ENCODE measurements at regions not wholly inside any gene's neighbourhood (a gene's known extent, or its start where the extent isn't known, plus 50 kb on each side); places are given as distances from the start of the nearest gene placed in this dataset.

DNA sequence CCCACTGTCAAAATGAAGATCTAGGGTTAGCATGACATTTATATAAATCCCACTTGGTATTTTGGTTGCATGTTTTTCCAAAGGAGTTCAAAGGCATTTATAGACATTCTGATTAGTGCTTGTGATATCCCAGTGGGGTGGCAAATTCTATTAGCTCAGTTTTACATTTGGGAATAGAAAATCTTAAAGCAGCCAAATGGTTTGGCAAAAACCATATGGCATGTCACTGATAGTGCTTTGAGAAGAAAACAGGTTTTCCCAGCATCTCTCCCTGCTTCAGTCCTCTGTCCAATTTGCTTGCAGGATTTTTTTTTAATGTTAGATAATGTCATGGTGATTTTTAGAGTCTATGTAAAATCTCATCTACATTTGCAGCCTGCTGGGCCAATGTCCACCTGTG lies 225.1 kb upstream of the DIO3 start:
- peak in 1 of 2 experiments; percentile 3 for DNase-seq

DNA sequence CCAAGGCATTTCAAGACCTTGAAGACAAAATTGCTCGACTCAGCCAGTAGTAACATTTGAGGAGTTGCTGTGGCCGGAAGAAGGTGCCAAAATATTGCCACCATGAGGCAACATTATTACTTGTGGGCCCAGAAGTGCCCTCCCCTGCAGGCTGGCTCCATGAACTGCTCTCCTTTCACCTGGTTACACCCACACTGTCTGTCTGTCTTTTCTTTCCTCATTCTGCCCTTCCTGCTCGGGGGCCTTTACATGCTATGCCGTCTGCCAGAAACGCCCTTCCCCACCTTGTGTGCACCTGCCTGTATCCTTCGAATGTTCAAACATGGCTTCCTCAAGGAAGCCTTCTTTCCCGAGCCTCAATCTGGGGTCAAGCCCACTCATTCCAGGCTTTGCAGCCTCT lies 224.2 kb upstream of the DIO3 start:
- DNase-seq, result no peak

GRCh38 chr14:101340556-101340955 lies 220.7 kb upstream of the DIO3 start:
- DNase-seq, result no peak

GRCh38 chr14:101347893-101348777 lies 213.2 kb upstream of the DIO3 start:
- no peak for DNase-seq

GRCh38 chr14:101349108-101349507 lies 212.2 kb upstream of the DIO3 start:
- no peak for DNase-seq

- no peak for DNase-seq
These were observed 211.3 kb upstream of the DIO3 start for GRCh38 chr14:101350021-101350420.

DNA sequence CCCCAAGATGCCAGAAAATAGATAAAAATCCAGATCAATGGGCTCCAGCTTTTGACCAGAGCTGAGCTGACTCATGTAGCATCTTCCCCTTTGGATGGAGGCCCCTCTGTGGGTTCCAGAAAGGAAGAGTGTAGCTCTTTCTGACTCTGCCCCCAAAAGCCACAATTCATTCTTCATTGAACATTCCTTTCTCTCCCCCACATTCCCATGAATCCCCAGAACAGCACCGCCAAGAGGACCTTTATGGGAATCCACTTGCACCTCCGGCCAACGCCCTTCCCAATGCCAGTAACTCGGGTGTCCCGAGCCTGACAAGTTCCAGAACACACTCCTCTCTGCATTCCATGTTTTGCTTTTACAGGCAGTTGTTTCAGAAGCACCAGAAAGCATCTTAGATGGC lies 210.6 kb upstream of the DIO3 start:
- DNase-seq, result no peak

DNA sequence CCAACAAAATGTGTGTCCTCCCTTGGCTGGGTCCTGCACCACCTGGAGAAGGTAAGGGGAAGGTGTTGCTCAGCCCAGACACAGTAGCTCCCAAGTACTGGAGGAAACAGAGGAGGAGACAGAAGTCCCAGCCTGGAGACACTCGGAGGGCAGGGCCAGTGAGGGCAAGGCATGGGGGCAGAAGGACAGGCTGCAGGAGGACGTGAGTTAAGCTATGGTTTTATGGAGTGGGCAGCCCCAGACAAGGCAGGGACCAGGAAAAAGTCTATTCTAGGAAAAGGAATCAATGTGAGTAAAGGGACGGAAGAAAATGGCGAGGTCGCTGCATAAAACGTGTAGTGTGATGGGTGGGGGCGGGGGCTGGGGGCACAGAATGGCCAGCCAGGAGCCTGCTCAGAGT lies 210.1 kb upstream of the DIO3 start:
- no peak for DNase-seq

- no peak for DNase-seq
These were observed 209.5 kb upstream of the DIO3 start for GRCh38 chr14:101351769-101352168.

GRCh38 chr14:101352567-101352966 lies 208.7 kb upstream of the DIO3 start:
- DNase-seq, result no peak

- DNase-seq, result no peak
These were observed 207.9 kb upstream of the DIO3 start for GRCh38 chr14:101353422-101353821.

DNA sequence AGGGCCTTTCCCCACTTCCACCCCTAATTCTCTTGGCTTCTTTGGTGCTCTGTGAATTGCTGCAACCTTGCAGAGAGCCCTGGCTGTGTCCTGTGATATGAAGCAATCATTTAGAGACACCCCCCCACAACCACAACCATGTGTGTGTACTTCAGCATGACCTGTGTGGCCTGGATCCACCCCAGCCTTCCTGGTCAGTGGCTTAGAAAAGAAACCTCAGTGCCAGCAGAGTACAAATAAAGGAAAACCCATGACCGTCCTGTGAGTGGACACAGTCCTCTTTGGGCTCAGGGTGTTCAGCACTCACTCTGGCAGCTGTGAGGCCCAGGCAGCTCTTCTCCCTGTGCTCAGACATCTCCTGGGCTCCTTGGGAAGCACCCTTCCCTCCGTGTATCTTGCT lies 206.6 kb upstream of the DIO3 start:
- DNase-seq, result no peak

GRCh38 chr14:101355284-101355683 lies 206.0 kb upstream of the DIO3 start:
- no peak for DNase-seq

DNA sequence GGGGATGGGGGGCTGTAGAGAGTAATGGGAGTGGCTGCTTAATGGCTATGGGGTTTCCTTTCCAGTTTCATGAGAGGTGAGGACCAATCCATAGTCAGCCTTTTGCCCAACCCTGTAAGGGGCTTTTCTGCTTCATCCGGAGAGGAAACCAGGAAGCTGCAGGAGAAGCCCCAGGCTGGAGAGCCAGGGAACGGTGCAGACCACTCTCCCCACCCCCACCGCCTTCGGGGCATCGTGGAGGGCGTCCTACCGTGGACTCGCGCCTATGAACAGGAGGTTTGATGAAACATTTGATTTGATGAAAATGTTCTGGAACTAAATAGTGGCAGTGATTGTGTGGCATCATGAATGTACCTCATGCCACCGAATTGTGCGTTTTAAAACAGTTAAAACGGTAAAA lies 204.3 kb upstream of the DIO3 start:
- no peak for DNase-seq

DNA sequence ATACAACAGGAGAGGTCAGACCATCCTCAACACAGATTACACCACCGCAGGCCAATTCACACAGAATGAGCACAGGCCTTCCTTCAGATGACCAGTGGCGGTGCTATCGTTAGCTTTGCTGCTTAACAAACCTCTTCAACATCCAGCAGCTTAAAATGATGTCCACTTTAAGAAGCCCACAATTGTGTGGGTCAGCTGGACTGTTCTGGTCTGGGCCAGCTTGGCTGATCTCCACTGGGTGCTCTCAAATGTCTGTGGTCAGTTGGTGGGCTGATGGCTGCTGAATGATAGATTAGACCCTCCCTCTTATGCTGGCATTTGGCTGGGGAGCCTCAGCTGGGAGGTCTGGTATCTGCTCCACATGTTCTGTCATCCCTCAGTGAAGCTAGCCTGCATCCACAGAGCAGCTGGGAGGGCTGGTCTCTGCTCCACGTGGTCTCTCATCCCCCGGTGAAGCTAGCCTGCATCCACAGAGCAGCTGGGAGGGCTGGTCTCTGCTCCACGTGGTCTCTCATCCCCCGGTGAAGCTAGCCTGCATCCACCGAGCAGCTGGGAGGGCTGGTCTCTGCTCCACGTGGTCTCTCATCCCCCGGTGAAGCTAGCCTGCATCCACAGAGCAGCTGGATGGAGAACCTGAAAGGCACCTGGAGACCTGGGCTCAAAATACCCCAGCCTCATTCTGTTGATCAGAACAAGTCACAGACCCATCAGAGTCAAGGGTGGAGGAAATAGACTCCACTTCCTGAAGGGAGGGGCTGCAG lies 203.6 kb upstream of the DIO3 start:
- no peak for DNase-seq

GRCh38 chr14:101358320-101359125 lies 202.8 kb upstream of the DIO3 start:
- DNase-seq, result no peak

DNA sequence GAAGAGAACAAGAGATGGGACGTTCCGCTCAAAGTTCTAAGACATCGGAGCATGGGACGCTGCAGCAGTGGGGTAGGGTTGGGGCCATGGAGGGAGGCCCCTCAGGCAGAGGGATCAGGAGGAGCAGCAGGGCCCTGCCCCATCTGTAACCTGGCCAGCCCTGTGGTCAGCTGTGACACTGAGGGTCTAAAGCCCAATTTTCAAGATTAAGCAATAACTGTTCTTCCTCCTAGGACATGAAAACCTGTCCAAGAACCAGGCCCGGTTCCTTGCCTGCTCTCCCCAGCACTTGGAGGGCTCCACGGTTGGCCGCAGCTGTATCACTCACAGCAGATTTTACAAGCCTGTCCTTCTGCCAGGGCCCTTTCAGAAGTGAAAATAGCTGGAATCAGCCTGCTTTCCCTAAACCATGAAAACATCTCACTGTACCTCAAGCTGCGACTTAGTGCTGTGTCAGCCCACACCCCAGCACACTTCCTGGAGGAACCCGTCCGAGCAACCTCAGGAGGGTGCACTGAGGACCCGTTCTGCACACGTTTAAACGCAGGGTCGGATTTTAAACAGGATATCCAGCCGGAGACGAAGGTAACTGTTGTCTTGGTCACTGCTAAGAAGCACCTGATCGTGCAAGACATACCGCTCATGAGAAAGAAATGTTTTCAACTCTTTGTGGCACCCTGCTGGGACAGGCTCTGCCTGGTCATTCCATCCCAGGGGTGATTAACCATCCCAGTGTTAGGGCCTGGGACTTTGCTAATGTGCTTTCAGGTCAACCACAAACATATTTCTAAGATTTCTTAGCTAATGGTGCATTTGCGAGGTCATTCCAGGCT lies 201.9 kb upstream of the DIO3 start:
- DNase-seq, result no peak

DNA sequence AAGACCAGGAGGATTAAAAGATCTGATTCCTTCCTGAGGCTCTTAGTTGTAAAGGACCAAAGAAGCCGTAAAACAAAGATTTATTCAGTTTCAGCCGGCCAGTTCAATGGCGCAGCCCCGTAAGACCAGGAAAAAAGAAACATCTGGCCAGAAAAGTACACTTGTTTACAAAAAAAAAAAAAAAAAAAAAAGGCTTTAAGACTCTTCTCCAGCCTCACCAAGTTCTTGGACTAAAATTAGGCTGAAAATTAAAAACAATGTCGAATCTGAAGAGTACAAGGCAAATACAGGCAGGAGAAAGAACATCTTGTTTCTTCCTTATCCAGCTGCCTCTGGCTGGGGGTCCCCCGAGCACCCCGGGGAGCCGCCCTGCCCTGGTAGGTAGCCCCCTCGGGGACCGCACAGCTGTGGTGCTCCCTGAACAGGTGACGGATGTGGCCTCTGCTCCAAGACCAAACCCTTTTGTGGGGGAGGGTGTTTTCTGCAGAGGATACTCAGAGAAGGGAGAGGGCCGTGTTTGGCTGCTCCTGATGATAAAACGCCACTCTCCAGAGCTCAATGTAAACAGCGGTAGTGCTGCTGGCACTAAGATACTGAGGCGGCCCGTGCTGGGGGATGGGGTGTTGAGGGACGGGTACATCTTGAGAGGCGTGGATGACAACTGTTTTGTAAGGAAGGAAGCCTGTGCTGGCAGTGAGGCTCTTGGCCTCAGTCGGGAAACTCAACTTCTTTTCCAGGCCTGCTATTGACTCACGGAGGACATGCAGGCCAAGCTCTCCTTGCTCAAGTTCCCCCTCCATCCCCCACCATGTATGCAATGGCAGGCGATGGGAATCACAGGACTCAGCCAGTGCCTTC lies 201.0 kb upstream of the DIO3 start:
- no peak for DNase-seq

- DNase-seq, result no peak
These were observed 200.3 kb upstream of the DIO3 start for GRCh38 chr14:101361044-101361443.

DNA sequence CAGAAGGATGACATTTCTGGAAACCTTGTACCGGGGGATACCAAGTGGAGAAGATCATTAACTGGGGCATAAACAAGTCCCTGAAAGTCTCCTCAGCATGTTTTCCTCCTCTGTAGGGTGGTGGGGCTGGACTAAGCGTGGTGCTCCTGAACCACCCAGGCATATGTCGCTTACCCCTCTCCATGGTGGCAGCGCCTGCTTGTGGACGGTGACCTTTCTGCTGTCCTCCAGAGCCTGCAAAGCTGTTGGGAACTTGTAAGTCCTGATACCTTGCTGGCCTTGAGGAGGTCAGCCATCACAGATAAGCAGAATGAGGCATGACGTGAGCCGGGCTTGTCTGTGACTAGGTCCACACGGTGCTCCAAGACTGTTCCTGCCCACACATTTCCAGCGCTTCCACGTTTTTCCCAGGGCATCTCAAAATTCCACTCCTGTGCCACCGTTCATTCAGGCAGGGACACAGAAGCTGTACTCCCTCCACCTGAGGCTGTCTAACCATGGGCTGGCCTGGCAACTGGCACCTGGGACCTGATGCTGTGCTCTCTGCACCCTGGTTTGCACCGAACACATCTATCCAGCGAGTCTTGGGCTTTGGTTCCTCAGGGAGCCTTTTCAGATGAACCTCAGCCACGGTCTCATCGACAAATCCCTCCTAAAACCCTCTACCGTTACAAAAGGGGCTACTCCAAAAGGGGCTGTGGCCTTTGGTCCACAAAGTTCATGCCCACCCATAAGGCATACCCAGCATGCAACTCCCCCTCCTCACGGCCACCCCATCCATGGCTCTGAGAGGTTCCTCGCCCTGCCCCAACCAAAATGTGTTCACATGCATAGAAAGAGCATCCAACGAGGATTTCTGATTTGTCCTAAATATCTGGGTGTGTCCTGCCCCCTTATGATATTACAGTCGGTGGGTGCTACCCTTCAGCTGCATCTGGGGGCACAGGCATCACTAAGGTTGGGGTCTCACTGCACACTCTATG lies 199.6 kb upstream of the DIO3 start:
- DNase-seq, result no peak

Measured in cerebellar nuclear complex (tissue), 1 donor.